ENCODE measurements at regions not wholly inside any gene's neighbourhood (a gene's known extent, or its start where the extent isn't known, plus 50 kb on each side); places are given as distances from the start of the nearest gene placed in this dataset.

DNA sequence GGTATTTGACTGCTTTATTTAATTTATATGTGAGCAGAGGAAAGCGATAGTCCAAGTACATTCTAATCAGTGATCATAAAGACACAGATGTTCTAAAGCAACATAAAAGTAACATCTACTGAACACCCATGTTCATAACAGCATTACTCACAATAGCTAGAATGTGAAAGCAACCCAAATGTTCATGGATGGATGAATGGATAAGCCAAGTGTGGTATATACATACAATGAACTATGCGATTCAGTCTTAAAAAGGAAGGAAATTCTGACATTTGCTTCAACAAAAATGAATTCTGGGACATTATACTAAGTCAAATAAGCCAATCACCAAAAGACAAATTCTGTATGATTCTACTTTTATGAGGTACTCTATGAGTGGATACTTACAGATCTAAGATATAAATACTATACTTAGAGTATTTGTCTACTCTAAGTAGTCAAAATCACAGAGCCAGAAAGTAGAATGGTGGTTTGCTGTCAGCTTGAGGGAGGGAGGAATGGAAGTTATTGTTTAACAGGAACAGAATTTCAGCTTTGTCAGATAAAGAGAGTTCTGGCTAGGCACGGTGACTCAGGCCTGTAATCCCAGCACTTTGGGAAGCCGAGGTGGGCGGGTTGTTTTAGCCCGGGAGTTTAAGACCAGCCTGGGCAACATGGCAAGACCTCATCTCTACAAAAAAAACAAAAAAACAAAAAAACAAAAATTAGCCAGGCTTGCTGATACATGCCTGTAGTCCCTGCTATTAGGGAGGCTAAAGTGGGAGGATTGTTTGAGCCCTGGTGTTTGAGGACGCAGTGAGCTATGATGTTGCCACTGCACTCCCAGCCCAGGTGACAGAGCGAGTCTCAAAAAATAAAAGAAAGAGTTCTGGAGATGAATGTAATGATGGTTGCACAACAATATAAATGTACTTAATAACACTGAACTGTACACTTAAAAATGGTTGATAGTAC is 79.7 kb upstream of the ARHGAP29 start:
- H3K79me2 ChIP-seq (ENCODE audit: control insufficient read depth, insufficient read depth, low read length) = no peaks in the 10 kb centered on the region
- peak overlapping the region; percentile 38 for H2AFZ ChIP-seq (ENCODE audit: control insufficient read depth, low read length)
- H3K9me1 ChIP-seq (ENCODE audit: control insufficient read depth, extremely low read depth, insufficient read depth, low read length) = no peaks in the 10 kb centered on the region
- H3K4me1 ChIP-seq (ENCODE audit: control insufficient read depth, extremely low read depth, insufficient read depth, low read length) = peaks cover 18% of the 10 kb centered on the region
- dilution Hi-C loops (cut with MboI; ENCODE audit: extremely low pct_ligation_motif_present, low sequenced_read_pairs) = no loop called here
- no peak overlapping the region for H3K27ac ChIP-seq (ENCODE audit: control insufficient read depth, insufficient read depth, low read length)
- no peak overlapping the region for H3K9ac ChIP-seq (ENCODE audit: control insufficient read depth, extremely low read depth, insufficient read depth, low read length)
- no peak overlapping the region for H3K4me2 ChIP-seq (ENCODE audit: control insufficient read depth, extremely low read depth, insufficient read depth, low read depth, low read length)
- no peaks in the 10 kb centered on the region for H3K27me3 ChIP-seq (ENCODE audit: control insufficient read depth, extremely low read depth, insufficient read depth, low read length)
- FAIRE-seq (no peak), DNase-seq (ENCODE audit: low read depth, low spot score) (no peak)
- H3K36me3 ChIP-seq (ENCODE audit: control insufficient read depth in 2 of 2, extremely low read depth in 1 of 2, insufficient read depth in 2 of 2, low read length in 2 of 2) = no peaks in the 10 kb centered on the region
- no peak overlapping the region for H3K4me3 ChIP-seq (ENCODE audit: control insufficient read depth in 2 of 3, extremely low read depth in 1 of 3, insufficient read depth in 2 of 3, low read depth in 1 of 3, low read length in 3 of 3)
- H3K9me3 ChIP-seq (ENCODE audit: control insufficient read depth, low read depth, low read length) = no peaks in the 10 kb centered on the region
- TF ChIP-seq, protein P1, sequence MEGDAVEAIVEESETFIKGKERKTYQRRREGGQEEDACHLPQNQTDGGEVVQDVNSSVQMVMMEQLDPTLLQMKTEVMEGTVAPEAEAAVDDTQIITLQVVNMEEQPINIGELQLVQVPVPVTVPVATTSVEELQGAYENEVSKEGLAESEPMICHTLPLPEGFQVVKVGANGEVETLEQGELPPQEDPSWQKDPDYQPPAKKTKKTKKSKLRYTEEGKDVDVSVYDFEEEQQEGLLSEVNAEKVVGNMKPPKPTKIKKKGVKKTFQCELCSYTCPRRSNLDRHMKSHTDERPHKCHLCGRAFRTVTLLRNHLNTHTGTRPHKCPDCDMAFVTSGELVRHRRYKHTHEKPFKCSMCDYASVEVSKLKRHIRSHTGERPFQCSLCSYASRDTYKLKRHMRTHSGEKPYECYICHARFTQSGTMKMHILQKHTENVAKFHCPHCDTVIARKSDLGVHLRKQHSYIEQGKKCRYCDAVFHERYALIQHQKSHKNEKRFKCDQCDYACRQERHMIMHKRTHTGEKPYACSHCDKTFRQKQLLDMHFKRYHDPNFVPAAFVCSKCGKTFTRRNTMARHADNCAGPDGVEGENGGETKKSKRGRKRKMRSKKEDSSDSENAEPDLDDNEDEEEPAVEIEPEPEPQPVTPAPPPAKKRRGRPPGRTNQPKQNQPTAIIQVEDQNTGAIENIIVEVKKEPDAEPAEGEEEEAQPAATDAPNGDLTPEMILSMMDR (optimal IDR thresholded peaks at IDR 0.05 in 1 of 3, IDR thresholded peaks at IDR 0.05 in 1 of 3, conservative IDR thresholded peaks at IDR 0.05 in 1 of 3; ENCODE audit: extremely low read depth in 1 of 3, insufficient read depth in 2 of 3, low read length in 3 of 3) = no peak
- no peak for TF ChIP-seq EZH2 (IDR thresholded peaks at IDR 0.05; ENCODE audit: low read length)
- H4K20me1 ChIP-seq (ENCODE audit: control insufficient read depth, extremely low read depth, insufficient read depth, low read length) = no peaks in the 10 kb centered on the region

GRCh38 chr1:94316183-94316582 is 78.8 kb upstream of the ARHGAP29 start:
- no peaks in the 10 kb centered on the region for H3K9me3 ChIP-seq (ENCODE audit: control insufficient read depth, low read depth, low read length)
- peaks cover 10% of the 10 kb centered on the region for H3K4me1 ChIP-seq (ENCODE audit: control insufficient read depth, extremely low read depth, insufficient read depth, low read length)
- H3K9me1 ChIP-seq (ENCODE audit: control insufficient read depth, extremely low read depth, insufficient read depth, low read length) = no peaks in the 10 kb centered on the region
- no peak overlapping the region for H3K9ac ChIP-seq (ENCODE audit: control insufficient read depth, extremely low read depth, insufficient read depth, low read length)
- DNase-seq (ENCODE audit: low read depth, low spot score) (no peak), FAIRE-seq (no peak)
- H3K27me3 ChIP-seq (ENCODE audit: control insufficient read depth, extremely low read depth, insufficient read depth, low read length) = no peaks in the 10 kb centered on the region
- no peak overlapping the region for H3K27ac ChIP-seq (ENCODE audit: control insufficient read depth, insufficient read depth, low read length)
- no peaks in the 10 kb centered on the region for H3K79me2 ChIP-seq (ENCODE audit: control insufficient read depth, insufficient read depth, low read length)
- H4K20me1 ChIP-seq (ENCODE audit: control insufficient read depth, extremely low read depth, insufficient read depth, low read length) = no peaks in the 10 kb centered on the region
- H3K36me3 ChIP-seq (ENCODE audit: control insufficient read depth in 2 of 2, extremely low read depth in 1 of 2, insufficient read depth in 2 of 2, low read length in 2 of 2) = no peaks in the 10 kb centered on the region
- TF ChIP-seq EZH2 (IDR thresholded peaks at IDR 0.05; ENCODE audit: low read length) = no peak
- TF ChIP-seq, protein P1 (optimal IDR thresholded peaks at IDR 0.05 in 1 of 3, IDR thresholded peaks at IDR 0.05 in 1 of 3, conservative IDR thresholded peaks at IDR 0.05 in 1 of 3; ENCODE audit: extremely low read depth in 1 of 3, insufficient read depth in 2 of 3, low read length in 3 of 3) = no peak
- no peak overlapping the region for H3K4me3 ChIP-seq (ENCODE audit: control insufficient read depth in 2 of 3, extremely low read depth in 1 of 3, insufficient read depth in 2 of 3, low read depth in 1 of 3, low read length in 3 of 3)
- no peak overlapping the region for H3K4me2 ChIP-seq (ENCODE audit: control insufficient read depth, extremely low read depth, insufficient read depth, low read depth, low read length)
- dilution Hi-C loops (cut with MboI; ENCODE audit: extremely low pct_ligation_motif_present, low sequenced_read_pairs) = no loop called here
- H2AFZ ChIP-seq (ENCODE audit: control insufficient read depth, low read length) = no peak overlapping the region

Data from keratinocyte (primary cell).